HG02678 (cell line): ENCODE measurements at regions not wholly inside any gene's neighbourhood (a gene's known extent, or its start where the extent isn't known, plus 50 kb on each side); places are given as distances from the start of the nearest gene placed in this dataset.

Experiments used
- ATAC-seq: cut with Tn5 transposase; IDR thresholded peaks from one replicate; pipeline ENCODE4 v1.9.1; 2021; ENCODE audit warnings: mild to moderate bottlenecking, moderate library complexity; ENCODE audit not compliant: unreplicated experiment

DNA sequence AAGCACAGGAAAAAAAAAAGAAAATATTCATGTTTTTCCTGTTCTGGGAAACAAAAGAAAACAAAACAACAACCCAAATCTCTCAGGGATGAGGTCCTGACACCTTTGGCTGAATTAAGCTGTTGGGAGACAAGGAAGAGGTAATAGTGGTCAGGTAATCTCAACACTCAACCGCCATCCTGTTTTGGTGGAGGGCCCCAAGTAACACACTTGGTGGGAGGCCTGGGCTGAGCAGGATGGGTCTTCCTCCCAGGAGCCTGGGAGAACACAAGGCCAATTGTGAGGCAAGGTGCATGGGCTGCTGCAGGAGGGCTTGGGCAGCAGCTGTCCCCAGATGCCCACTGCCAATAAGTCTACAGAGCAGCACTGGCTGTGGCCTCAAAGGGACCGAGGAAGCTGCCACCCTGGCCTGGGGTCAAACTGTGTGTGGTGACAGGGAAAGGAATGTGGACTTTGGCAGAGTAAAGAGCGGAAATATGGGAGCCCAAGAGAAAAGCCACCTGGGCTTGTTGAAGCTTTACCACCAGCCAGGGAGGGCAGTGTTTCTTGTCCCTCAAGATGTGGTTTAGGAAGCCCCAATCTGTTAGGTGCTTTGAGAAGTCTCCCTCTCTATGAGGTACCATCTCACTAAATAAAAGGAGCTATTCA lies 93.5 kb upstream of the SLC25A13 start:
- ATAC-seq: no peak

DNA sequence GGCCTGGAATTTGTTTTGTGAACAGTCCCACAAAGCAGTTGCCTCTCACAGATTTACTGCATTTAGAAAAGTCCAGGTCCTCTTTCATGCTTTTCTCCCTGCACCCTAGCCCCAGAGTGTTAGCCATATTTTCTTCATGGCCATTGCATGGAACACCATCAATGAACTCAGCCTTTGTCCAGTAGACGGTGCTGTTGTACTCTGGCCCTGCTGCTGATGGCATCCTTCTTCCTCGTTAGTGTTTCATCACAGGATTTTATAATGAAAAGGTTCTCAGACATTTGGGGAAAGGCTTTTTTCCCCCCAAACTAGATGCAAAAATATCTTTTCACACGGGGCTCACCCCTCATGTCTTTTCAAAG lies 93.0 kb upstream of the SLC25A13 start:
- no peak for ATAC-seq

DNA sequence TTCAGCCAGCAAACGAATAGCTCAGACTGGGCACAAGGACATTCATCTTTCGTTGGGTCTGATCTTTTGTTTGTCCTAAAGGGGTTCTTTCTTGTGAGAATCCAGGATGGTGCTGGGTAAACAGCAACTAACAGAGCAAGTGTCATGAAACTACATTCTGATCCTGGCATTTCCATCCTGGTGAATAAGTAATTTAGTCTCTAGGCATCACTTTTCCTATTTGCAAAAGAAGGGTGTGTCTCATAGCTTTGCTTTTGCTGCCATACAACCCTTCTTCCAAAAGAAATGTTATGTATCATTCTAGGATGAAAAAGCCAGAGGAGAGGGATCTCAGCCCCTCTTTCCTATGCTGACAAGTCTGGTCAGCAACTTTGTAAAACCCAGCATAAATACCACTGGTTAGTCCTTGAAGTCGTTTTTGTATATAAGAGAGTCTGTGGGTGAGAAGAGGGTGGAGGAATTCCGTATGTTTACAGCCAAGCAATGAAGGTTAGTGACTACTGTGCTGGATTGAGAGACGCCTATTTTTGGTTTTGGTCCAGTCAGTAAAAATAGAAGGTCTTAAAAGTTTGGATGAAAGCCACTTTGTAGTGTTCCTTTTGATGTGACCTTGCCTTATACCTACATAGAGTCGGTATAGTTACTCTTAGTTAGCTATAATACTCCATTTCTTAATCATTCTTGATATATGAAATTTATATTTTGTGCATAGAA lies 88.4 kb upstream of the SLC25A13 start:
- ATAC-seq: no peak

DNA sequence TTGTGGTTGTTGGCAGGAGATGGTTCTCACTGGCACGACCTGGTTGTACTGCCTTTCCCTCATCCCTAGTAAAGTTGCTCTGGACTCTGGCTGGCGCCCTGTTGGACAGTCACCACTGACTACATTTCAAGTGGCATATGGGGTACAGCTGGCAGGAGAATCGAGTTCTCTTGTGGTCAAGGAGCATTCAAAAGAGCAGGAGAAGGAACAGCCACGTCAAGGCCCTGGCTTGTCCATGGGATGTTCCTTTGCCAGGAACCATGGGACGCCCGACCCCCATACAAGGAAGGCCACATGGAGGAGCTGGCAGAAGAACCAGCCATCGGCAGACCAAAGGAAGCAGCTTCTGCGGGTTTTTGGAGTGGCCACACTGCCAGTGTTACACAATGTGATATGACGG lies 87.0 kb upstream of the SLC25A13 start:
- no peak for ATAC-seq

DNA sequence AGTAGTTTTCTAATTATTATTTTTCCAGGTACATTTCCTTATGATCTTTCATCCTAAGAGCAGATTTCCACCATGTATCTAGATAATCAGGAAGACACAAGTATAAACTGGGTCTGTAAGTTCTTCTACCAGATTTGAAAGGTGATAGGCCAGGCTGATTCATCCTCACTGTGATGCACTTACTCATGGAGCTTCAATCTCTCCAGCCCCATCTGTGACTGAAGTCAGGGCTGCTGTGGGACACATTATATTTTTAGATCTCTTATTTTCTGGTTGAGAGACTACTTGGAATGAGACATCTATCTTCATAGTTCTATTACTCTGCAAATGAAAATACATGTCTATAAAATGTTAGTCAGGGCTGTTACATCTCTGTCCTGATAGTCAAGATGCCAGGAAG lies 85.5 kb upstream of the SLC25A13 start:
- ATAC-seq: no peak

DNA sequence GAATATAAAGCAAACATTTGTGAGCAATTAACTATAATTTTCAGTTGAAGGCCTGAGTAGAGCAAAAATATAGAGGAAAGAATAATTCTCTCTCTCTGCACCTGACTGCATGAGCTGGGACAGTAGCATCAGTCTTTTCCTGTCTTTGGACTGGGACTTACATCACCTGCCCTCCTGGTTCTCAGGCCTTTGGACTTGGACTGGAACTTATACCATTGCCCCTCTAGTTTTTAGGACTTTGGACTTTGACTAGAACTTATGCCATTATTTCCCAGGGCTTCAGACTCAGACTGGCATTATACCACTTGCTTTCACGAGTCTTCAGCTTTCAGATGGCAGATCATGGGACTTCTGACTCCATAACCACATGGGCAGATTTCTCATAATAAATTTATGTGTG lies 81.0 kb upstream of the SLC25A13 start:
- no peak for ATAC-seq

DNA sequence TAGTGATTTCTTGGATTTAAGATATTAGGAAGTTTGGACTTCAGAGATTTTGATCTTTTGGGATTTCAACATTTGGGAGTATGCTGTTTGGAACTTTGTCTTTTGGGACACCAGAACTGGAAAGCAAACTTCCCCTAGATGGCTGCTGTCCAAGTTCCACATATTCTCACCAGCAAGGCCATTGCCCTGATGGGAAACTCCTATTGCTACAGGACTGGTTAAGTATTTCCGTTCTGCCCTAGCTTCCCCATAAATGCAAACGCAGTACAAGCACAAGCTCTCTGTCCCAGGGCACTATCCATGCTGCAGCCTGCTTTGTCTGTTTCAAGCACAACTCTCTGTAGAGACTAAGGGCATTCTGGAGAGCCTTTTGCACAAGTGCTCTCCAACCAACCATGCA lies 79.3 kb upstream of the SLC25A13 start:
- ATAC-seq: no peak

DNA sequence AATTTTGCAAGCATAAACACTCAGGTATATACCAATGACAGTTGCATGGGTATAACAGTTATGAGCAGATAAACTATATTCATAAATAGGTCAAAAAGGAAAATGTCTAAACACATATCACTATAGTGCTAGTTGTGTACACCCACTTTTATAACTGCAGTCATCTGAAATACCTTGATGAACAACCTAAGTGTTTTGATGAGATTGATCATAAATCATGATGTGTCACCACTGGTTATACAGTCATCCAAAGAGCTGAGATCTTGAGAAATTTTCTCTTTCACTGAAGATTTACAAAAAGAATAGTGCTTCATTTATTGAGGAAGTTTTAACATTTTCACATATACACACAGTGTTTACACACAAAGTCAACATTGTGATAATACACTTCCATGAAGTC lies 78.6 kb upstream of the SLC25A13 start:
- no peak for ATAC-seq

DNA sequence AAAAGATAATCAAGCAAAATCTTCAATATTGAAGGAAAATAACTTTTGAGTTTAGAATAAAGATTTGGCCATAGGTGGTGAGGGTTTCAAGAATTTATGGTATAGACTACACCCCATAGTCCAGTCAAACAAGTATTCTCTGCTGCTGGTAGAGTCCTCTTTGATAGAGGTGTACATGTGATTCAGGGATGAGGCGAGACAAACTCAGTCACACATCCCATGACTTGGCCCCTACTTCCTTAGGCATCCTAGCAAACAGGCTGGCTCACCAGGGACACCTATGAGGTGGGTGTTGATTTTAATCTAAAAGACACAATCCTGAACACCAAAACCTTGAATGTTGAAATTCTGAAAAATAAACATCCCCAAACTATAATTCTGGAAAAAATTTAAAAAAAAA lies 78.1 kb upstream of the SLC25A13 start:
- ATAC-seq: no peak

DNA sequence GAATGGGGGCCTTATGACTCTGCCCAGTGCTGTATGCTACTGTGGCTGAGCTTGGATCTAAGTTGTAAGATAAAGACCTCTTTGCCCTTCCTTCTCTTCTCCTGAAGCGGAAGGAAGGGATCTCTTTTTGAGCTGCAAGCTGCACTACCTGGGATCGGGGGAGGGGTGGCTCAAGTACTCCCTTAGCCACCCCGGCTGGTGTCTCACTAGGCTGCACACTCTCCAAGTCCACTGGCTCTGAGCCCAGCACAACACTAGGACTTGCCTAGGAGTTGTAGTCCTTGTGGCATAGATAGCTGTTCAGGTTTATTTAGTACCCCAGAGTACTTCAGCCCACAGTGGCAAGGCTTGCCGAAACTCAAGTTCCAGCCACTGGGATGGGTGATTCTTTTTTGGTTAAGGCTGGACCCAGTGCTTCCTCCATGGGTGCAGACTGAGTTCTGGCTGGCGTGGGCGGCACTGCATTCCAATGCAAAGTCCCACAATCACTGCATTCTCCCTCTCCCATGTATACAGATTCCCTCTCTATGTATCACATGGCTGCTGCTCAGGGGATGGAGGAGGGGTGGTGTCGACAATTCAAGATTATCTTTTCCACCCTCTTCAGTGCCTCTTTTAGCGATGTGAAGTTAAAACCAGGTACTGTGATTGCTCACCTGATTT lies 76.2 kb upstream of the SLC25A13 start:
- ATAC-seq: no peak

DNA sequence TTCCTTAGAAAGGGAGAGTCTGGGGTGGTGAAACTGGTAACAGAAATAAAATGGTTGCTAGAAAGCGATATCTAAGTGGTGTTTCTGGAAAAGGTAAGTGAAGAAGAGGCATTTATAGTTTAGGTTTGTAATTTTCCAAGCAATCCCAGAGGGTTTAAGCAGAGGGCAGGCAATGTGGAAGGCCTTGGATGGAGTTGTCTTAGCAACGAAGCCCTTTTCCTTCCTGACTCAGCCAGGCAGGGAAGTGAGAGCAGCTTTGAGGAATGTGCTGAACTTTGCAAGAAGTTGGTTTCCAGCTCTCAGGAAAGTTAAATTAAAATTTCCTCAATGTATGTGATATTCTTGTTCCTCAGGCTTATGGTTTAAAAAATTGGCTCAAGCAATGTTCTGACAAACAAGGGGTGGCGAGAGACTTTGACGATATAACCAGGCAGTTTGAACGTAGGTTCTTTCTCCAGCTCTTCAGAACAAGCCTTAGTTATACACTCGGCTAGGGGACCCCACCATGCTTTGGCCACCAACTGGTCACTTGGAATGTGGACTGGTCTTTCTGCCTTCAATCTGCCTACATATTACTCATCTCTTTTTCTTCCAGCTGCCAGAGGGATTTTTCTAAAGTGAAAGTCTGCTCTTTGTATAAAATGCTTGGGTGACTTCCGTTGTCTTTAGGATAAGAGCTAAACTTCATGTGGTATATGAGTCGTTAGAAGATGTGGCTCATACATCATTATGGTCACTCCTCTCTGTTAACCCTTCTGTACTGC lies 66.9 kb upstream of the SLC25A13 start:
- no peak for ATAC-seq

DNA sequence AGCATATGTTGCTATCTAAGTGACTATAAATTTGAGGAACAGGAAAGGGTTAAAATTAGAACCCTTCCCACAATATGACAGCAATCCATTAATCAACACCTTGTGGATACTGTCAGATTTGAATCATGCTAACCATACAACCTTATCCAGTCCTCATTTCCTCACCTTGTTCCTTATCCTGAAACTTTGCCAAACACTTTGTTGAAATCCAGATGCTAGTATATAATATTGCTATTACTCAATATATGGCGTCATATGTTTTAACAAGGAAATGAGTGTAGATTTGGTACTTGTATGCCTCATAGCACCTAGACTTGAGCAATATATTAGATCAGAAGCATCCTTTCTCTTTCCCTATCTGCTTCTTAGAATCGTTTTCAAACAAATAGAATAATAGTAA lies 66.3 kb upstream of the SLC25A13 start:
- no peak for ATAC-seq

DNA sequence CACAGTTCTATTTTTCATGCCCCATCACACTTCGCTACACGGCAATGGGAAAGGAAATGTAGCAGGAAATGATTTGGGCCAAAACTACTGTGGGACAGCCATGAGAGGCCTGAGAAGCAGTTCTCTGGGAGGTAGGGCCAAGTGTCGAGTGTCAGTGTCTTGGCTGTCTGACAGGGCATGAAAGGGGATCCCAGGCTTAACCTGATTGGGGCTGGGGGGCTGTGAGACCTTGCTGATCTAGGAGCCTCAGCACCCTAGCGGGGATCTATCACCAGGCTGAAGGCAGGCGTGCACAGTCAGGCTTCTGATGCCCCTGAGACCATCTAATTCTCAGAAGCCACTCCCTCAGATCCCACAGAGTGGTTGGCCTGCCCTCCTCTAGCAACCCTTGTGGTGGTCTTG lies 58.2 kb upstream of the SLC25A13 start:
- ATAC-seq: no peak

DNA sequence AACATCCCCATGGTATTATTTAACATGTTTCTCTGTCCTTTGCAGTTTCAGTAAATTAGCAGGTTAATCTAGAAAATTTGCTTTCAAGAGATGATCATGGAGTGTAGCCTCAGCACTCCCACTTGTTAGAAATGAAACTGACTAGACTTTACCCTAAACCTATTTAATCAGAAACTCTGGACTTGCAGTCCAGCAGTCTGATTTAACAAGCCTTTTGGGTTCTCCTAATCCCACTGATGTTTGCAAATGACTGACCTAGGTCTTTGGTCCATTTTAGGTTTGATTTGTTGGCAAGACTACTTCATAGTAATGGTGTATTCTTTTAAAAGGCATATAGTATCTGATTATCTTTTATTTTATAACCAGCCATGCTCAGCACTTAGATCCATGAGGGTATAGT lies 55.5 kb upstream of the SLC25A13 start:
- no peak for ATAC-seq
